ENCODE measurements at regions not wholly inside any gene's neighbourhood (a gene's known extent, or its start where the extent isn't known, plus 50 kb on each side); places are given as distances from the start of the nearest gene placed in this dataset.

DNA sequence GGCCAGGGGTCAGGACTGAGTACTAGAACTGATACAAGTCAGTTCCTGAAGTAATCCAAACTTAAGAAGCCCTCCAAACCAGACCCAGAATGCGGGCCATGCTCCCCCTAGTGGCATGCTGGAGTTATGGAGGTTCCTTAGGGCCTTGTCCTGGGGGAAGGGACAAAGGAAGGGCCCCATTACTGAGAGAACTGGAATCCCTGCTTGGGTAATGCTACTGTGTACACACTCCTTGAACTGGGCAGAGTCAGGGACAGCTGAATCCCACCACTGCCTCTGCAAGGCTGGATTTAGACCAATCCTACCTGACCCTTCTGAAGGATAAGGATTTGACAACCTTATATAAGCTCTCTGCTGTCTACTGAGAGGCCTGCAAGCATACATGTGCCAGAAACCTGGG lies 97.3 kb upstream of the AKIP1 start:
- TF ChIP-seq, protein P1, sequence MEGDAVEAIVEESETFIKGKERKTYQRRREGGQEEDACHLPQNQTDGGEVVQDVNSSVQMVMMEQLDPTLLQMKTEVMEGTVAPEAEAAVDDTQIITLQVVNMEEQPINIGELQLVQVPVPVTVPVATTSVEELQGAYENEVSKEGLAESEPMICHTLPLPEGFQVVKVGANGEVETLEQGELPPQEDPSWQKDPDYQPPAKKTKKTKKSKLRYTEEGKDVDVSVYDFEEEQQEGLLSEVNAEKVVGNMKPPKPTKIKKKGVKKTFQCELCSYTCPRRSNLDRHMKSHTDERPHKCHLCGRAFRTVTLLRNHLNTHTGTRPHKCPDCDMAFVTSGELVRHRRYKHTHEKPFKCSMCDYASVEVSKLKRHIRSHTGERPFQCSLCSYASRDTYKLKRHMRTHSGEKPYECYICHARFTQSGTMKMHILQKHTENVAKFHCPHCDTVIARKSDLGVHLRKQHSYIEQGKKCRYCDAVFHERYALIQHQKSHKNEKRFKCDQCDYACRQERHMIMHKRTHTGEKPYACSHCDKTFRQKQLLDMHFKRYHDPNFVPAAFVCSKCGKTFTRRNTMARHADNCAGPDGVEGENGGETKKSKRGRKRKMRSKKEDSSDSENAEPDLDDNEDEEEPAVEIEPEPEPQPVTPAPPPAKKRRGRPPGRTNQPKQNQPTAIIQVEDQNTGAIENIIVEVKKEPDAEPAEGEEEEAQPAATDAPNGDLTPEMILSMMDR (conservative IDR thresholded peaks at IDR 0.05 in 1 of 2, IDR thresholded peaks at IDR 0.05 in 1 of 2; ENCODE audit: low read depth in 1 of 2, low read length in 2 of 2): peak; percentile 98 to 99
- TF ChIP-seq EZH2 (IDR thresholded peaks at IDR 0.05; ENCODE audit: low read length, missing control alignments): no peak

All from fibroblast of lung (primary cell).